ENCODE measurements at regions not wholly inside any gene's neighbourhood (a gene's known extent, or its start where the extent isn't known, plus 50 kb on each side); places are given as distances from the start of the nearest gene placed in this dataset.

DNA sequence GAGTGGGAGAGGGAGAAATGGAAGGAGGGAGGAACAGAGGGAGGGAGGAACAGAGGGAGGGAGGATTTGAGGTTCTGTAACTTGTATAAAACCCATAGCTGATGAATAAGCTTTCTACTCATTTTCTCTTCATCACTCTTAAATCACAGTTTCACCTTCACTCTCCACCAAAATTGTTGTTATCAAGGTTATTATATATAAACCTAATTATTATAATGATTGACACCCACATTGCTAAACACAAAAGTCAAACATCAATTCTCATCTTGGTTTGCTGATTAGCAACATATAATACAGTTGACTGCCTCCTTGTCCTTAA, 229.0 kb upstream of the PAPPA start:
- TF ChIP-seq, protein P1, sequence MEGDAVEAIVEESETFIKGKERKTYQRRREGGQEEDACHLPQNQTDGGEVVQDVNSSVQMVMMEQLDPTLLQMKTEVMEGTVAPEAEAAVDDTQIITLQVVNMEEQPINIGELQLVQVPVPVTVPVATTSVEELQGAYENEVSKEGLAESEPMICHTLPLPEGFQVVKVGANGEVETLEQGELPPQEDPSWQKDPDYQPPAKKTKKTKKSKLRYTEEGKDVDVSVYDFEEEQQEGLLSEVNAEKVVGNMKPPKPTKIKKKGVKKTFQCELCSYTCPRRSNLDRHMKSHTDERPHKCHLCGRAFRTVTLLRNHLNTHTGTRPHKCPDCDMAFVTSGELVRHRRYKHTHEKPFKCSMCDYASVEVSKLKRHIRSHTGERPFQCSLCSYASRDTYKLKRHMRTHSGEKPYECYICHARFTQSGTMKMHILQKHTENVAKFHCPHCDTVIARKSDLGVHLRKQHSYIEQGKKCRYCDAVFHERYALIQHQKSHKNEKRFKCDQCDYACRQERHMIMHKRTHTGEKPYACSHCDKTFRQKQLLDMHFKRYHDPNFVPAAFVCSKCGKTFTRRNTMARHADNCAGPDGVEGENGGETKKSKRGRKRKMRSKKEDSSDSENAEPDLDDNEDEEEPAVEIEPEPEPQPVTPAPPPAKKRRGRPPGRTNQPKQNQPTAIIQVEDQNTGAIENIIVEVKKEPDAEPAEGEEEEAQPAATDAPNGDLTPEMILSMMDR (IDR thresholded peaks at IDR 0.05; ENCODE audit: insufficient read depth, low read length, poor library complexity, severe bottlenecking) = no peak
- no peak for TF ChIP-seq EZH2phosphoT487 (conservative IDR thresholded peaks at IDR 0.05; ENCODE audit: low read length)
